SKM-1 treated with dmso at 0.1 percent for 144 hours (cell line): ENCODE measurements at regions not wholly inside any gene's neighbourhood (a gene's known extent, or its start where the extent isn't known, plus 50 kb on each side); places are given as distances from the start of the nearest gene placed in this dataset.

Source experiments
- DNase-seq: peaks from one replicate; lab custom pipeline; 2025; ENCODE audit not compliant: unreplicated experiment; lab: John Stamatoyannopoulos, UW

DNA sequence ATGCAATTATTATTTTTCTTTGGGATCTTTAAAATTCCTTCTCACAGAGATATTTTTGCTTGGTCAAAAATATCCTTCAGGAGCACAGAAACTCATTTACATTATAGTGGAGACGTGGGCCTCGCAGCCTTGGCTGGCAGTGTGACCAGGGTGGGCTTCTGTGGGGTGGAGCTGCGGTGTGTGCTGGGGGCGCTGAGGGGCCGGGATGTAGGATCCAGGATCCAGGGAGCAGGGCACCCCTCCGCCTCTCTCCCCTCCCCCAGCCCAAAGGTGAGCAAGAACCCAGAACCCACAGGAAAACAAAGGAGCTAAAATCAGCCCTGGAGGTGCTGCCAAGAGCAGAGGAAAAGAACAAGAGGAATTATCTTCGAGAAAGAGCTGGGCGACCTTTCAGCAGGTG, 79.1 kb upstream of the OLFM1 start:
- no peak for DNase-seq

DNA sequence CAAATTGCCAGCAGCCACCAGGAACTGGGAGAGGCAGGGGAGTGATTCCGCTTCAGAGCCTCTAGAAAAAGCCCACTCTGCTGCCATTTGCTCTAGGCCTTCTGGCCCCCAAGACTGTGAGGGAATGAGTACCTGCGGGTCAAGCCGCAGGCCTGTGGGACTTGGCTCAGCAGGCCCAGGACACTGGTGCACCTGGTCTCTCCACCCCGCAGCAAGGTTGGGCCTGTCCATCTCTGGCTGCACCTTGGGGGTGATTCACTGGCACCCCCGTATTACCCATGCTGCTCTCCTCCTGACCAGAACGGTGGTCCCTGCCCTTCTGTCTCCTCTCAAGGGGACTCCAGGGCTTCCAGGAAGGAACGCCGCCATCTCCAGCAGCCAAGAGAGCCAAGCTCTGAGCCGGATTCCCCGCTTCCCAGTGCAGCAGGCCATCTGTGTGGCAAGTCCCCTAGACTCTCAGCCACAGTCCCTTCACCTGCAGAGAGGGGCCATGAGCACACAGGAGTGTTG, 78.4 kb upstream of the OLFM1 start:
- DNase-seq = no peak

DNA sequence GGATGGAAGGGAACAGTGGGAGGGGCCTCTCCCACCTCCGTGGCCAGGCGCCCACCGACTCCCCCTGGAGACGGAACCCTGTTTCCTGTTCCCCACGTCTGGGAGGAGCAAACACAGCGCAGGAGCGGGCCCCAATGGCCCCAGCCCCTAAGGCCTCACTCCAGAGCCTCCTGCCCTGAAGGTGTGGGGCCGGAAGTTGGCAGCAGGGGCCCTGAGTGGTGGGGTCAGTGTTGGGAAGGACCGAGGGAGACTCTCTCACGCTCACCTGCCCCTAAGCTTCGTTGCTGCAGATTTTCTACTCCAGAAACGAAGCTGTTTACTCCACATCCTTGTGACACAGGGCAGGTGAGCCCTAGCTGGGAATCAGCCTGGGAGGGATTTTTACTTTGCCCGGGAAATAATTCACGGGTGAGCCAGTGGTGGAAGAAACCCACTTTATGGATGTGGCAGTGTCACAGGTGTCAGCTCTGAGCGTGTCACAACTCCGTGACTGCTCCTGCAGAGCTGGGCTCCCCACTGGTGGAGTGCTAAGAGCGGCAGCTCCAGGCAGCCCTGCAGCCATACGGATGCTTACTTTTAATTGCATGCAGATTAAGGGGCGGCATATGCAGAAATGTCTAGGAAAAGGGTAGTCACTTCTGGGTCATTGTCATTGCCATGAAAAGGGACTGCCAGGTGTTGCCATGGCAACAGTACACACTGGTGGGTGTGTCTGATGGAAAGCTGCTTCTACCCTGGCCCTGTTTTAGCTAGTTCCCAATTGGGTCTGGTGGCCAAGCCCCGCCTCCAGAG, 77.5 kb upstream of the OLFM1 start:
- no peak for DNase-seq

DNA sequence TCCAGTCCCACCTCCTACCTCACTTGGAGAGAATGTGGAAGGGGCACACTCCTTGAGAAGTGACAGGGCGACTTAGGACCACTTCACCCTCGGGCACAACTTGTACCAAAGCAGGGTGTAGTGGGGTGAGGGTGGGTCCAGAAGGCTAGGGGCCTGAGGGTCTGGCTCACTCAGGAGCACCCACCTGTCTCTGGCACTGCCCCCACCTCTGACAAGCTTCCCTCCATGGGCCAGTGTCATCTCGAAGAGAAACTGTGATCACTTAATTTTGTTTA, 76.9 kb upstream of the OLFM1 start:
- DNase-seq = no peak

DNA sequence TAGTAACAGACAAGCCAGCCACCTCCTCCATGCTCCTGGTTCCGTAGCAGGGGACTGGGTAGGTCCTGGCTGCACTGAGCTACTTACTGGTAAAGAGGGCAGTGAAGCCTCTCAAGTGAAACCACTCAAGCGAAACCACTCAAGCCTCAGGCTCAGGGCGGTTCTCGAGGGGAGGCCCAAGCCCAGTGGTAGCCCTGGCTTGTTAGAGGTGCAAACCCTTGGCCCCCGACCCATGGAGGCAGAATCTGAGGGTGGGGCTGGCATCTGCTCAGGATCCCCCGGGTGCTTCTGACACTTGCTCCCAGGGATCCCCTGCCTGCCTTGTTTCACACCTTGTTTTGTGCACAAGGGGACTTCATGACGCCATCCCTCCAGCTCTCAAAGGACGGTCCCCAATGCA, 76.5 kb upstream of the OLFM1 start:
- DNase-seq = no peak

DNA sequence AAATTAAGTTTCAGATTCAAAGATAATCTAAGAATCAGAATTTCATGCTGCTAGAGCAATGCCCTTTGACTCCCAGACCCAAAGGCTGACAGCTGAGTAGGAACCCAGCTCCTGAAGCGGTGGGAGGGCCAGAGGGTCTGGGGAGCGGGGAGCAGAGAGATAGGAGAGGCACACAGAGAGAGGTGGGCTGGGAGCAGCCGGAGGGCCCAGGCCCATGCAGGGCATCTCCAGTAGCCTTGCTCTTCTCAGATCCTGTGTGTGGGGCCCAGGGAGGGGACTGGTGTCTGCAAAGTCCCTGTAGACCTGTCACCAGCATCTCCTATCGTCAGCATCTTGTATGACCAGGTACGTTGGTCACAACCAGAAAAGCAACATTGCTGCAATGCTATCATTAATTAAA, 75.3 kb upstream of the OLFM1 start:
- no peak for DNase-seq

DNA sequence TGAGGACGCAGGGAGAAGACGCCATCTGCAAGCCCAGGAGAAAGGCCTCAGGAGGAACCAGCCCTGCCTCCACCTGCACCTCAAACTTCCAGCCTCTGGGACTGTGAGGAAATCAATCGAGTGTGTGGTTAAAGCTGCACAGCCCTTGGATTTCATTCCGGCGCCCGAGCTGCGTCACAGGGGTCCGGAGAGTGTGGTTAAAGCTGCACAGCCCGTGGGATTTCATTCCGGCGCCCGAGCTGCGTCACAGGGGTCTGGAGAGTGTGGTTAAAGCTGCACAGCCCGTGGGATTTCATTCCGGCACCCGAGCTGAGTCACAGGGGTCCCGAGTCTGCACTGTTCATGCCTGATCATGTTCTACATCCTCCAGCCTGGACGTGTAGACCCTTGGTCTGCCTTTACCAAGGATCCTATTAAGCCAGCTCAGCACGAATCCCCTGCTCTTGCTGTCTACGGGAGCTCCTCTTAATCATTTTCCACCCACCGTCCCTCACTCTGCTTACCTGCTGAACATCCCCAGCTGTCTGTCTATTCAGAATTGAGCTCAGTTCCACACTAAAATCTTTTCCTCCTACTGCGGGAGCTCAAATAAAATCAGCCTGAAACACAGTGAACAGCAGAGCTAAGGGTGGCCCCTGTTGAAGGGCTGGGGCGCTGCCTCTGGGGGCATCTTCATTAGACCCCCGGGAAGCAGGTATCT, 73.0 kb upstream of the OLFM1 start:
- no peak for DNase-seq

DNA sequence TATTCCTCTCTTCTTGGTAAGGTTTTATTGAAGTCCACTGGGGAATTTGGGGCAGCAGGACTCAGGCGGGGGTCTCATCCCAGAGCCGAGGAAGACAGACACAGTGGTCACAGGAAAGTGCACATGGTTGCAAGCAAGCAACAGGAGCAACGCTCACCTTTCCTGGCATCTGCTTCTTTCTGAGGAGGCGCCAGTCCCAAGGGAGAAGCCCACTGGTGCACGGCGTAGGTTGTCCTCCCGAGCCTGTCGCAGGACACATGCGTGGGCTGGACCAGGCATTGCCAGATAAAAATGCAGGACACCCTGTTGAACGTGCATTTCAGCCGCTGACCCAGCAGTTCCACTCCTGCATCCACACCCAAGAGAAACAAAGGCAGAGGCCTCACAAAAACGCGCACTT, 72.4 kb upstream of the OLFM1 start:
- DNase-seq = no peak

DNA sequence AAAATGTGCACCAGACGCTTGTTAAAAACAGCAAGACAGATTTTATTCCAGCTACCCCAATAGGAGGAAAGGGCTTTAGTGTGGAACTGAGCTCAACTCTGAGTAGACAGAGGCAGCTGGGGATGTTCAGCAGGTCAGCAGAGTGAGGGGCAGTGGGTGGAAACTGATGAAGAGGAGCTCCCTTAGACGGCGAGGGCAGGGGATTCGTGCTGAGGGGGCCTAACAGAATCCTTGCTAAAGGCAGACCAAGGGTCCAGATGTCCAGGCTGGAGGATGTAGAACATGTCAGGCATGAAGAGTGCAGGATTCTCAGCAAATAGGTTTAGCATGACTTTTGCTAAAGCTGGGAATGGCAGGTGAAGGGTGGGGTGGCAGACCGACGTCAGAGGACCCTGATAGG, 71.9 kb upstream of the OLFM1 start:
- no peak for DNase-seq

DNA sequence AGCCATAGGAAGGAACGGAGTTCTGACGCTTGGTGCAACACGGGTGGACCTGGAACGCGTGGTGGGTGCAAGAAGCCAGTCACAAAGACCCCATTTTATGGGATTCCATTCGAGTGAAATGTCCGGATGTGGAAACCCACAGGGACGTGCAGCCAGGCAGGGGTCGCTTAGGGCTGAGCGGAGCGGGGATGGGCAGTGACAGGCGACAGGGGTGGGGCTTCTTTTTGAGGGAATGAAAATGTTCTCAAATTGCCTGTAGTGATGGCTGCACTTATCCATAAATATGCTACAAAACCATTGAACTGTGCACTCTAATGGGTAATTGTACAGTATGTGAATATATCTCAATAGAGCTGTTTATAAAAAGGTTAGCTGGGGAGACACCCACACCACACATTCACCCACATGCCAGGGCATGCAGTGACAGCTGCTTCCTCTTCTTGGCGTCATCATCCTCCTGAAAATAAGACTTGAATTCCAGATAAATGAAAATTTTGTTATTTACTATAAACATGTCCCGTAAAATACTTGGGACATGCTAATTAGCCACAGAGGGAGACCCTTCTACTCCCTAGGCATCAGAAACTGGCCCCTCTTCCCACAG, 71.3 kb upstream of the OLFM1 start:
- no peak for DNase-seq

DNA sequence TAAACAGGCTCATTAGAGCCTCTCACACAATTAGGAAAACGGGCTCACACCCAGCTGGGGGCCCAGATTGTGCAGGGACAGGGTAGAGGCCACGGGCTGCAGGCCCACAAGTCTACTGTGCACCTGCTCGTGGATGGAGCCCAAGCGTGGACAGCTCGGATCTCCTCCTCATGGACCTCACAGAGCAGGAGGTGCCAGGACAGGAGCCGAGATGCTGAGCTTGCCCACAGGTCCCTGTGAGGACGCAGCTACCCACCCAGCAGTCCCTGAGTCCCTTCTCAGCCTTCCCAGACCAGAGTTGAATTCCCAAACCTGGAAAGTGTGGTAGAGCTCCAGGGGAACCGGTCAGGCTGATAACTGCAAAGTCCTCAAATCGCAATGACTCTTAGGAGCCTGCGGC, 70.6 kb upstream of the OLFM1 start:
- DNase-seq = no peak

DNA sequence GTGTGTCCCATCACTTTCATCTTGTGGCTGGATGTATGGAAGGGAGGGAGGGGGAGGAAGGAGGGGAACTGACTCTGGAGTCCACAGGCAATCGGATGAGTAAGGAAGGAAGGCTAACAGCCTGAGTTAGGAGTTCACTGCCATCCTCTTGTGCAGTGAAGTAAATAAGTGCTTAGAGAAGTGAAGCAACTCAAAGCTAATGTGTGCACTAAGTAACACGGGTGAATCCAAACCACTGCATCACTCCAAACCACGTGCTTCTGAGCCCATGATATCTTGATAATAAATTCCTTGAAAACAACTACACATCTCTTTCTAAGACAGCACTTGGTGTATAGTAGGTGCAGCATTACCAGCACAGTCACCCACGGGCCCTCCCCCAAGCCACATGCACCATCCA, 69.6 kb upstream of the OLFM1 start:
- DNase-seq = no peak

DNA sequence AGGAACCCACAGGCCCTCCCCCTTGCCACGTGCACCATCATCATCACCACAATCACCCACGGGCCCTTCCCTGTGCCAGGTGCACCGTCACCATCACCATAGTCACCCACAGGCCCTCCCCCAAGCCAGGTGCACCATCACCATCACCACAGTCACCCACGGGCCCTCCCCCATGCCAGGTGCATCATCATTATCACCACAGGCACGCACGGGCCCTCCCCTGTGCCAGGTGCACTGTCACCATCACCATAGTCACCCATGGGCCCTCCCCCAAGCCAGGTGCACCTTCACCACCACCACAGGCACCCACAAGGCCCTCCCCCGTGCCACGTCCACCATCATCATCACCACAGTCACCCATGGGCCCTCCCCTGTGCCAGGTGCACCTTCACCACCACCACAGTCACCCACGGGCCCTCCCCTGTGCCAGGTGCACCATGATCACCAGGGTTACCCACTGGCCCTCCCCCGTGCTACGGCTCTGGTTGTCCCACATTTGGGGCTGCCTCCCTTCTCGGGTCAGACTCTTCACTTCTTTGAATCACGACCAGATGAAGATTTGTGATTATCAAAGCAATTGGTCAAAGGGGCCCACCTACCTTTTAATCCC, 69.1 kb upstream of the OLFM1 start:
- DNase-seq = no peak

DNA sequence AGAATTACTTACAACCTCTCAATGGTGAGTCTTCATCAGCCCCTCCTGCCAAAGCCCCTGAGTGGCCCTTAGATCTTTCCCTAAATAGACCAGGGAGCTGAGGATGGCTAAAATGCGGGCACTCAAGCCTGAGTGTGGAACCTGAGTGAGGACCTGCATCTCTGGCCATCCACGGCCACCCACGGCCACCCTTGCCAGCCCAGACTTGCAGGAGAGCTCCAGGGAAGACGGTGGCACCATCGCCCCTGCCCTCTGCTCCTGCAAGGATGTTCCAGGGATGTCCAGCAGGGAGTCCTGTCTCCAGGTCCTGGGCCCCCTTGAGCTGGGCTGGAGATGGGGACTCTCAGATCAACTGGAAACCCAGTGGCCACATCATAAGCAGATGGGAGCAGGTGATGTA, 68.2 kb upstream of the OLFM1 start:
- DNase-seq = no peak

DNA sequence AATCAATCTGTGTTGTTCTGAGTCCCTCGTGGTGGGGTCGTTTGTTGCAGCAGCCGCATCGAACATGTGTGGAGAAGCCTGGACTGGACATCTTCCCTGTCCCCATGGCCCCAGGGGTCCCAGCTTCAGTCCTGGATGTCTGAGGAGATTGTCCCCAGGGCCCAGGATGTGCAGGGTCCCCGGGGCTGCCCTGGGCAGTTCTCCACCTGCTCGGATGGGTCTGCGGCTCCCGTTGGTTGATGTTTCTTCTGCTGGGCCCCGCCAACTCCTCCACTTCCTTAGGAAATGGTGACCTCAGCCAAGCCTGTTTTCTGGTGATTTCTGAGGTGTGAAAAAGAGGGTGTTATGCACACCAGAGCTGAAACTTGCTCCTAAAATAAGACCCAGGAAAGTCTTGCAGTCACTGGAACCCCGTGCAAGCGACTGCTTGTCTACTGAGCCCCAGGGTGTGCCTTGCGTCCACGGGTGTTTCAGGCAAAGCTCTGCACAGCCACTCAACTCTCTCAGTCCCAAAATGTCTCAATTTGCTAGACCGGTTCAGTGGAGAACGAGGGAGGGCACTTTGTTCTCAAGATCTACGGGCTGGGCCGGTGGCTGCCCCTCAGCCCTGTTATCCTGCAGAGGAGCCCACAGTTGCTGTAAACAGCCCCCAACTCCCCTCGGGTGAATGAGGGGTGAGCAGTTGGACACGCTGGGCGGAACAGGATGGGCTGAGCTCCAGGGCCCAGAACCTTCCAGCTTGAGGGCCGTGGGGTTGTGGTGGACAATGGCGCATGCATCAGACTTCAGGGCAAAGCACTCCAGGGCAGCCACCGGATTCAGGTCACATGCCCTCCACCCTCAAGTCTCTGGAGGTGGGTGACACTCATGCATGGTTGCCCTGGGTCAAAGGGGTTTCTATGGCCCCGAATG, 66.7 kb upstream of the OLFM1 start:
- DNase-seq = no peak

DNA sequence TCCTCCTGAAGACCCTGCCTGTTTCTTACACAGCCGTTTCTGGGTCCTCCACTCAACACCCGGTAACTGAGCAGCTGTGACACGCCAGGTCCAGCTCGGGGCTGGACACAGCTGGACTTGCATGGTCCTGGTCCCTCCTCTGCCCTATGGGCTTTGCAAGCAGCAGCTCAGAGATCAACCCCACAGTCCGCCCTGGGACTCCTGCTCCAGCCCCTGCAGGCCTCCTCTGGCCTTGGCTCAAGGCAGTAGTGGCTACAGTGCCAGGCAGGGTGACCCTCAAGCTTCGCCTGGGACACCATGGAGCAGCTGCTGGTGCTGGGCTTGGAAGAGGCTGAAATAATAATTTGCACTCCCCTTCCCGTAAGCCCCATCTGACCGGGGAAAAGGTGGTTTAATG, 66.1 kb upstream of the OLFM1 start:
- no peak for DNase-seq

DNA sequence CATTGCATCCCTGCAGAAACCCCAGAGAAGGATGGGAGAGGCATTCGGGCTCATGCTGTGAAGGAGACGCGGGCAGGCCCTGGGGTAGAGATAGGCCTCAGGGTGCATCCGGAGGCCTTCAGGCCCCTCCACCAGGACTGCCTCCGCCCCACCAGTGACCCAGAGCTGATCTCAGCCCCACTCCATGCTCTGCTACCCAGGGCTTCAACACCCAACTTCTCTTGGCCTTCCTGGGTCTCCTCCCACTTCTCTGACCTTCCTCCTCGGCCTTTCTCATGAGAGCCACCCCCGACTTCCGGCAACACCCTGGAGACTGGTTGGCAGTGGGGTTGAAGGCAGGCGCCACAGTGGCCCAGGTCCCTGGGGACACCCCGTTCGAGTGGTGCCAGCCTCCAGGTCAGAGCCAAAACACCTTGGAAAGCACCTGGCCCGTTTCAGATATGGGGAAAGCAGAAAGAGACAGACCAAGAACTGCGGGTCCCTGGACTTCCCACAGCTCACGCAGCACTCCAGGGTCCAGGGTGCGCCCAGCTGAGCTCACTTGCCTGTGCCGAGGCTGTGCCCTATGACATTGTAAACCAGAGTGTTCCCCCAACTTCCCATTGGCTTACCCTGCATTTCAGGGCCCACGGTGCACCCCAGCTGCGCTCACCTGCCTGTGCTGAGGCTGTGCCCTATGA, 65.1 kb upstream of the OLFM1 start:
- DNase-seq = no peak

DNA sequence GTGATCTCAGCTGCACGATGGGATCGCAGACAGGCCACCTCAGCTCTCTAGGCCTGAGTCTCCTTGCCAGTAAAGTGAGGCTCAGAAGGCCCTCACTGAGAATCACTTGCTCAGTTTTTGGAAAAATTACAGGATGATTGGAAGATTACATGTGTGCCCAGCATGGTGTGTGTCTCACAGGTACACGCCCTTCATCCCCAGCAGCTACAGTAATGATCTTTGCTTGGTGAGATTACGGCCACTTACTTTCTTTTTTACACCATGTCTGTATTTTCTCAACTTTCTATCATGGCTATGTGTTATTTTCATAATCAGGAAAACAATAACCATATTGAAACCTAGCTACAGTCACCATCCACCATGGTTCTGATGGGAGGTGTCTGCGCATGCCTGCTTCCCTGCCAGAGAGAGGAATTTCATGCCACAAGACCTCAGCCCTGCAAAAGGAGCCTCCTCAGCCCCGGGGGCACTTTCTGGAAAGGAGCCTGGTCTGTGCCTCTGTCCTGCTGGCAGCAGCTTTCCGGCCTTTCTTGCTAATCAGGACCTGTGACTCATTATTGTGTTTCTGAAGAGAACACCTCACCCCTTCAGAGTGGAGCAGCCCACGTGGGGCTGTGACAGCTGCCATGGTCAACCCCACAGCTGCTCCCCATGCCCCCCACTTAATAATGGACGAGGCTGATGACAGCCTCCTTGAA, 64.2 kb upstream of the OLFM1 start:
- DNase-seq = no peak

DNA sequence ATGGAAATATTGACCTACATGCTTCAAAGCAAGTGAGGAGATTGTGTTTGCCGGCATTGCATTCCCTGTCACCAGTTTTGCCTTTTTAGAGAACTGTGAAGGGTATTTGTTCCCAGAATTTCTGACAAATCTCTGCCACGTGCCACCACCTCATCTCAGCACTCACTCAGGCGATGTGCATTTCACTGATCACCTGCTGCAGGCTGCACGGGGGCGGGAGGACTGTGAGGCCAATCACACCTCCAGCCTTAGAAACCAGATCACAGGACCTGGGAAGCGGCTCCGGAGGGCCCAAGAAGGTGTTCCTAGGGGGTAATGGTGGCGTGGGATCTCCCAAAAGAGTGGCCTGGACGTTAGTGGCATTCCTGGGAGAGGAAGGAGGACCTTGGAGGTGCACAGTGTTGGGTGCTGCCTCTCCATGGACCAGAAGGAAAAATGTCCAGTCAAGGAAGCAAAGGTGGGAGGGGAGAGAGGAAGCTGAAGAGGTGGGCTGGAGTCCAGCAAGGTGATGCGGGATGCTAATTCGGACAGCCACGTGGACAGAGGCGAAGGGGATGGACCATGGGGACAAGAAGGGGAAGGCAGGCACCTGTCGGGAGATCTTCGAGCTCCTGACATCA, 63.6 kb upstream of the OLFM1 start:
- DNase-seq = no peak
